Kasumi-1 (cell line): ENCODE measurements at regions not wholly inside any gene's neighbourhood (a gene's known extent, or its start where the extent isn't known, plus 50 kb on each side); places are given as distances from the start of the nearest gene placed in this dataset.
A peak's percentile ranks its signal among the peaks of the same experiment; 100 is the strongest.

ENCODE experiments used
- DNase-seq, 2 experiments: peaks; one replicate each; lab custom pipeline; 2025; lab: John Stamatoyannopoulos, UW

GRCh38 chr13:40192452-40192851, 474.0 kb downstream of the FOXO1 start:
- no peak for DNase-seq

GRCh38 chr13:40192858-40193257, 473.6 kb downstream of the FOXO1 start:
- no peak for DNase-seq

GRCh38 chr13:40193286-40194223, 472.9 kb downstream of the FOXO1 start:
- DNase-seq: no peak

- DNase-seq: no peak
Measured at GRCh38 chr13:40194224-40194806, 472.1 kb downstream of the FOXO1 start.

- no peak for DNase-seq
Measured at GRCh38 chr13:40197049-40197448, 469.4 kb downstream of the FOXO1 start.

GRCh38 chr13:40197936-40198595, 468.4 kb downstream of the FOXO1 start:
- DNase-seq: no peak

- DNase-seq: no peak
Measured at GRCh38 chr13:40200273-40200978, 466.0 kb downstream of the FOXO1 start.

GRCh38 chr13:40204246-40204645, 462.2 kb downstream of the FOXO1 start:
- DNase-seq: no peak

GRCh38 chr13:40205771-40206240, 460.6 kb downstream of the FOXO1 start:
- no peak for DNase-seq

- DNase-seq: peak in 1 of 2 experiments; percentile 11
Measured at GRCh38 chr13:40206241-40207000, 460.0 kb downstream of the FOXO1 start.

- DNase-seq: peak in 1 of 2 experiments; percentile 8
Measured at GRCh38 chr13:40207001-40207478, 459.4 kb downstream of the FOXO1 start.

GRCh38 chr13:40208517-40208916, 457.9 kb downstream of the FOXO1 start:
- DNase-seq: no peak

- DNase-seq: no peak
Measured at GRCh38 chr13:40210865-40211585, 455.4 kb downstream of the FOXO1 start.

- DNase-seq: no peak
Measured at GRCh38 chr13:40211586-40211968, 454.9 kb downstream of the FOXO1 start.

GRCh38 chr13:40213779-40214178, 452.7 kb downstream of the FOXO1 start:
- no peak for DNase-seq

GRCh38 chr13:40215311-40215710, 451.1 kb downstream of the FOXO1 start:
- no peak for DNase-seq

- DNase-seq: no peak
Measured at GRCh38 chr13:40215747-40216146, 450.7 kb downstream of the FOXO1 start.

GRCh38 chr13:40217675-40218074, 448.8 kb downstream of the FOXO1 start:
- no peak for DNase-seq

GRCh38 chr13:40220299-40220935, 446.0 kb downstream of the FOXO1 start:
- DNase-seq: no peak

- DNase-seq: no peak
Measured at GRCh38 chr13:40221131-40221459, 445.3 kb downstream of the FOXO1 start.
